ENCODE measurements at regions not wholly inside any gene's neighbourhood (a gene's known extent, or its start where the extent isn't known, plus 50 kb on each side); places are given as distances from the start of the nearest gene placed in this dataset.

- H3K27me3 ChIP-seq (ENCODE audit: control insufficient read depth, extremely low read depth, insufficient read depth, low read length), result no peaks in the 10 kb centered on the region
- H3K4me3 ChIP-seq (ENCODE audit: control insufficient read depth in 2 of 3, extremely low read depth in 1 of 3, insufficient read depth in 2 of 3, low read depth in 1 of 3, low read length in 3 of 3), result no peak overlapping the region
- no peak overlapping the region for H3K9ac ChIP-seq (ENCODE audit: control insufficient read depth, extremely low read depth, insufficient read depth, low read length)
- no peaks in the 10 kb centered on the region for H4K20me1 ChIP-seq (ENCODE audit: control insufficient read depth, extremely low read depth, insufficient read depth, low read length)
- dilution Hi-C loops (cut with MboI; ENCODE audit: extremely low pct_ligation_motif_present, low sequenced_read_pairs), result no loop called here
- H3K79me2 ChIP-seq (ENCODE audit: control insufficient read depth, insufficient read depth, low read length), result no peaks in the 10 kb centered on the region
- DNase-seq (ENCODE audit: low read depth, low spot score) (no peak), FAIRE-seq (no peak)
- no peaks in the 10 kb centered on the region for H3K36me3 ChIP-seq (ENCODE audit: control insufficient read depth in 2 of 2, extremely low read depth in 1 of 2, insufficient read depth in 2 of 2, low read length in 2 of 2)
- no peak overlapping the region for H3K4me2 ChIP-seq (ENCODE audit: control insufficient read depth, extremely low read depth, insufficient read depth, low read depth, low read length)
- TF ChIP-seq EZH2 (IDR thresholded peaks at IDR 0.05; ENCODE audit: low read length) (no peak), CTCF (optimal IDR thresholded peaks at IDR 0.05 in 1 of 3, IDR thresholded peaks at IDR 0.05 in 1 of 3, conservative IDR thresholded peaks at IDR 0.05 in 1 of 3; ENCODE audit: extremely low read depth in 1 of 3, insufficient read depth in 2 of 3, low read length in 3 of 3) (no peak)
- no peaks in the 10 kb centered on the region for H3K9me1 ChIP-seq (ENCODE audit: control insufficient read depth, extremely low read depth, insufficient read depth, low read length)
- peaks cover 11% of the 10 kb centered on the region for H3K4me1 ChIP-seq (ENCODE audit: control insufficient read depth, extremely low read depth, insufficient read depth, low read length)
- H3K9me3 ChIP-seq (ENCODE audit: control insufficient read depth, low read depth, low read length), result no peaks in the 10 kb centered on the region
- H2AFZ ChIP-seq (ENCODE audit: control insufficient read depth, low read length), result no peak overlapping the region
- H3K27ac ChIP-seq (ENCODE audit: control insufficient read depth, insufficient read depth, low read length), result no peak overlapping the region
Observed at GRCh38 chr10:120729547-120729946, 121.6 kb upstream of the WDR11 start.

DNA sequence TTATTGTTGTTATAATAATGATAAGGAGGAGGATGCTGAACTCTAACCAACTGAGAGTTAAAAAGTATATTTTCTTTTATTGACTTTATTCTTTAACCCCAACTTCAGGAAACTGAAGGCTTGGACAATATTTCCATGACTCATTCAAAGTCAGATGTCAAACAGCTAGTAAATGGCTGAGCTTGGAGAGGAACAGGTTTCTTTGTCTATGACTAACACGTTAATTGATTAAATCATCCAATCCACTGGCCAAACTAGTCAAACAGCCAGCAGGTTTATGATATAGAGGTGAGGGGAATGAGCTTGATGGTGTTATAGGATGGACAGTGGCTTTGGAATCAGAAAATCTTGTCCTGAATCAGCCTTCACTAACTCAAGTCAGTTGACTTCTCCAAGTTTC, 119.1 kb upstream of the WDR11 start:
- peak overlapping the region; percentile 74 for H3K4me2 ChIP-seq (ENCODE audit: control insufficient read depth, extremely low read depth, insufficient read depth, low read depth, low read length)
- peaks cover 11% of the 10 kb centered on the region for H3K4me1 ChIP-seq (ENCODE audit: control insufficient read depth, extremely low read depth, insufficient read depth, low read length)
- H3K4me3 ChIP-seq (ENCODE audit: control insufficient read depth in 2 of 3, extremely low read depth in 1 of 3, insufficient read depth in 2 of 3, low read depth in 1 of 3, low read length in 3 of 3), result peak overlapping the region in 2 of 3 experiments; percentile 26 to 40
- FAIRE-seq (peak; percentile 74), DNase-seq (ENCODE audit: low read depth, low spot score) (peak; percentile 36)
- no peaks in the 10 kb centered on the region for H3K9me1 ChIP-seq (ENCODE audit: control insufficient read depth, extremely low read depth, insufficient read depth, low read length)
- peak overlapping the region; percentile 82 for H3K27ac ChIP-seq (ENCODE audit: control insufficient read depth, insufficient read depth, low read length)
- no peaks in the 10 kb centered on the region for H4K20me1 ChIP-seq (ENCODE audit: control insufficient read depth, extremely low read depth, insufficient read depth, low read length)
- no peaks in the 10 kb centered on the region for H3K9me3 ChIP-seq (ENCODE audit: control insufficient read depth, low read depth, low read length)
- dilution Hi-C loops (cut with MboI; ENCODE audit: extremely low pct_ligation_motif_present, low sequenced_read_pairs), result no loop called here
- no peak overlapping the region for H3K9ac ChIP-seq (ENCODE audit: control insufficient read depth, extremely low read depth, insufficient read depth, low read length)
- H3K36me3 ChIP-seq (ENCODE audit: control insufficient read depth in 2 of 2, extremely low read depth in 1 of 2, insufficient read depth in 2 of 2, low read length in 2 of 2), result no peaks in the 10 kb centered on the region
- no peak overlapping the region for H2AFZ ChIP-seq (ENCODE audit: control insufficient read depth, low read length)
- no peaks in the 10 kb centered on the region for H3K79me2 ChIP-seq (ENCODE audit: control insufficient read depth, insufficient read depth, low read length)
- no peak for TF ChIP-seq EZH2 (IDR thresholded peaks at IDR 0.05; ENCODE audit: low read length)
- TF ChIP-seq CTCF (optimal IDR thresholded peaks at IDR 0.05 in 1 of 3, IDR thresholded peaks at IDR 0.05 in 1 of 3, conservative IDR thresholded peaks at IDR 0.05 in 1 of 3; ENCODE audit: extremely low read depth in 1 of 3, insufficient read depth in 2 of 3, low read length in 3 of 3), result no peak
- H3K27me3 ChIP-seq (ENCODE audit: control insufficient read depth, extremely low read depth, insufficient read depth, low read length), result no peaks in the 10 kb centered on the region
